ENCODE measurements at regions not wholly inside any gene's neighbourhood (a gene's known extent, or its start where the extent isn't known, plus 50 kb on each side); places are given as distances from the start of the nearest gene placed in this dataset.

- TF ChIP-seq, protein P1, sequence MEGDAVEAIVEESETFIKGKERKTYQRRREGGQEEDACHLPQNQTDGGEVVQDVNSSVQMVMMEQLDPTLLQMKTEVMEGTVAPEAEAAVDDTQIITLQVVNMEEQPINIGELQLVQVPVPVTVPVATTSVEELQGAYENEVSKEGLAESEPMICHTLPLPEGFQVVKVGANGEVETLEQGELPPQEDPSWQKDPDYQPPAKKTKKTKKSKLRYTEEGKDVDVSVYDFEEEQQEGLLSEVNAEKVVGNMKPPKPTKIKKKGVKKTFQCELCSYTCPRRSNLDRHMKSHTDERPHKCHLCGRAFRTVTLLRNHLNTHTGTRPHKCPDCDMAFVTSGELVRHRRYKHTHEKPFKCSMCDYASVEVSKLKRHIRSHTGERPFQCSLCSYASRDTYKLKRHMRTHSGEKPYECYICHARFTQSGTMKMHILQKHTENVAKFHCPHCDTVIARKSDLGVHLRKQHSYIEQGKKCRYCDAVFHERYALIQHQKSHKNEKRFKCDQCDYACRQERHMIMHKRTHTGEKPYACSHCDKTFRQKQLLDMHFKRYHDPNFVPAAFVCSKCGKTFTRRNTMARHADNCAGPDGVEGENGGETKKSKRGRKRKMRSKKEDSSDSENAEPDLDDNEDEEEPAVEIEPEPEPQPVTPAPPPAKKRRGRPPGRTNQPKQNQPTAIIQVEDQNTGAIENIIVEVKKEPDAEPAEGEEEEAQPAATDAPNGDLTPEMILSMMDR (IDR thresholded peaks at IDR 0.05) = no peak
- no peak for TF ChIP-seq POLR2A (IDR thresholded peaks at IDR 0.05)
Measured at GRCh38 chr9:101930783-101931182, 192.3 kb upstream of the GRIN3A start.

All from uterus (tissue), 2 donors.